Islet precursor cell (in vitro differentiated cells): ENCODE measurements at regions not wholly inside any gene's neighbourhood (a gene's known extent, or its start where the extent isn't known, plus 50 kb on each side); places are given as distances from the start of the nearest gene placed in this dataset.

Source experiments
- DNase-seq: peaks from one replicate; pipeline ENCODE4 v3.0.0-alpha.2; 2018

- DNase-seq: no peak
Measured at GRCh38 chr7:25316366-25316765, 88.1 kb upstream of the NPVF start.

- no peak for DNase-seq
Measured at GRCh38 chr7:25318047-25318446, 89.8 kb upstream of the NPVF start.

- DNase-seq: no peak
Measured at GRCh38 chr7:25319707-25320106, 91.4 kb upstream of the NPVF start.

- no peak for DNase-seq
Measured at GRCh38 chr7:25320791-25321190, 92.5 kb upstream of the NPVF start.

- no peak for DNase-seq
Measured at GRCh38 chr7:25321424-25321823, 93.1 kb upstream of the NPVF start.

GRCh38 chr7:25322473-25322872 lies 94.2 kb upstream of the NPVF start:
- DNase-seq: no peak

GRCh38 chr7:25325186-25325757 lies 97.0 kb upstream of the NPVF start:
- DNase-seq: no peak

GRCh38 chr7:25326501-25327156 lies 98.3 kb upstream of the NPVF start:
- DNase-seq: no peak

GRCh38 chr7:25329815-25330214 lies 101.5 kb upstream of the NPVF start:
- no peak for DNase-seq

- no peak for DNase-seq
Measured at GRCh38 chr7:25333296-25333928, 105.1 kb upstream of the NPVF start.

- DNase-seq: no peak
Measured at GRCh38 chr7:25347360-25348066, 119.2 kb upstream of the NPVF start.

GRCh38 chr7:25348104-25348503 lies 119.8 kb upstream of the NPVF start:
- no peak for DNase-seq

- DNase-seq: no peak
Measured at GRCh38 chr7:25349283-25350017, 121.2 kb upstream of the NPVF start.

- DNase-seq: peak; percentile 59
Measured at GRCh38 chr7:25350041-25350440, 121.8 kb upstream of the NPVF start.

- DNase-seq: no peak
Measured at GRCh38 chr7:25351761-25352160, 123.5 kb upstream of the NPVF start.

GRCh38 chr7:25353196-25353595 lies 124.9 kb upstream of the NPVF start:
- no peak for DNase-seq

GRCh38 chr7:25353732-25354131 lies 125.4 kb upstream of the NPVF start:
- DNase-seq: no peak

- DNase-seq: no peak
Measured at GRCh38 chr7:25356534-25357151, 128.4 kb upstream of the NPVF start.

GRCh38 chr7:25358926-25359325 lies 130.6 kb upstream of the NPVF start:
- DNase-seq: no peak

- no peak for DNase-seq
Measured at GRCh38 chr7:25359471-25360059, 131.3 kb upstream of the NPVF start.

- DNase-seq: no peak
Measured at GRCh38 chr7:25360451-25360850, 132.2 kb upstream of the NPVF start.

GRCh38 chr7:25361387-25361786 lies 133.1 kb upstream of the NPVF start:
- no peak for DNase-seq
